GM12875 (cell line): ENCODE measurements at regions not wholly inside any gene's neighbourhood (a gene's known extent, or its start where the extent isn't known, plus 50 kb on each side); places are given as distances from the start of the nearest gene placed in this dataset.

Experiments
- H3K4me3 ChIP-seq: one replicate; pipeline ENCODE4 v1.5.1; 2011; ENCODE audit warnings: low read depth, low read length, control low read depth
- TF ChIP-seq, protein P1 (sequence below): IDR thresholded peaks from 2 replicates; pipeline ENCODE4 v1.5.1; 2011; ENCODE audit warnings: low read depth, mild to moderate bottlenecking, control low read depth, inconsistent platforms, low read length, moderate library complexity, borderline replicate concordance; ENCODE audit not compliant: insufficient read depth

GRCh38 chr2:163462993-163463392, 272.8 kb downstream of the FIGN start:
- H3K4me3 ChIP-seq: no peak overlapping the region
- TF ChIP-seq, protein P1, sequence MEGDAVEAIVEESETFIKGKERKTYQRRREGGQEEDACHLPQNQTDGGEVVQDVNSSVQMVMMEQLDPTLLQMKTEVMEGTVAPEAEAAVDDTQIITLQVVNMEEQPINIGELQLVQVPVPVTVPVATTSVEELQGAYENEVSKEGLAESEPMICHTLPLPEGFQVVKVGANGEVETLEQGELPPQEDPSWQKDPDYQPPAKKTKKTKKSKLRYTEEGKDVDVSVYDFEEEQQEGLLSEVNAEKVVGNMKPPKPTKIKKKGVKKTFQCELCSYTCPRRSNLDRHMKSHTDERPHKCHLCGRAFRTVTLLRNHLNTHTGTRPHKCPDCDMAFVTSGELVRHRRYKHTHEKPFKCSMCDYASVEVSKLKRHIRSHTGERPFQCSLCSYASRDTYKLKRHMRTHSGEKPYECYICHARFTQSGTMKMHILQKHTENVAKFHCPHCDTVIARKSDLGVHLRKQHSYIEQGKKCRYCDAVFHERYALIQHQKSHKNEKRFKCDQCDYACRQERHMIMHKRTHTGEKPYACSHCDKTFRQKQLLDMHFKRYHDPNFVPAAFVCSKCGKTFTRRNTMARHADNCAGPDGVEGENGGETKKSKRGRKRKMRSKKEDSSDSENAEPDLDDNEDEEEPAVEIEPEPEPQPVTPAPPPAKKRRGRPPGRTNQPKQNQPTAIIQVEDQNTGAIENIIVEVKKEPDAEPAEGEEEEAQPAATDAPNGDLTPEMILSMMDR: no peak

- TF ChIP-seq, protein P1: no peak
Measured at GRCh38 chr2:163459986-163460385, 275.8 kb downstream of the FIGN start.

DNA sequence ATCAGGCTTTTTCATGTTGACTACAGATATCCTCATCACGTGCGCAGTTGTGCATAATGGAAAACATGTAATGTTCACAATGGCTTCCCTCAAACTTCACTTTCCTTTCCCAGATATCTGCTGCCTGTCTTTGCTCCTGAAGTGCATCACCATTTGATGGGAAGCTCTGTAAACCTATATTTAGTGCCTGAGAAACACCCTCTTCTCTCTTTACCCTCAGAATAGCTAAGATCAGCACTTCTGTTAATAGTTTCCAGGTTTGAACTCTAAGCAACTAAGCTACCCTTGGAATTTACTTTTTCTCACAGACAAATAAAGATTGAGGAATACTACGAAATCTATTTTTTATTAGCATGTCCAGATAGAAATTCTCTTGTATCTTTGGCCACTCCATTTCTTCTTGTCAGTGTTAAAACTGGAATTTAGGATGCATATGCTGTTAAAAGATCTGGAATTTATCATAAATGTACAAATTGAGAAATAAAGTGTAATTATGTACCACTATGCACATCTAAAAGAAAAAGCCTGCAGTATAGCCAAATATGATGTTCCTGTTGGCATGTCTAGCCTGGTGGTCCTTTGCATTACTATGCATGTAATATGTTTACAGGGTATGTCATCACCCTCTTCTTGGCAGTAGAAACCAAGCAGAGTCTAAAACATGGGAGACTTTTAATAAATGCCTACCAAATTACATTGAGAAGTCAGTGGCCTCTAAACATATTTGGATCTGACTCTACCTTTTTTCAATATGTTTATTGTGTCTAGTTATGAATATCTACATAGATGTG, 278.7 kb downstream of the FIGN start:
- TF ChIP-seq, protein P1: no peak
- H3K4me3 ChIP-seq: no peak overlapping the region

More at GRCh38 chr2:163459986-163460385, 275.8 kb downstream of the FIGN start:
- no peak overlapping the region for H3K4me3 ChIP-seq

DNA sequence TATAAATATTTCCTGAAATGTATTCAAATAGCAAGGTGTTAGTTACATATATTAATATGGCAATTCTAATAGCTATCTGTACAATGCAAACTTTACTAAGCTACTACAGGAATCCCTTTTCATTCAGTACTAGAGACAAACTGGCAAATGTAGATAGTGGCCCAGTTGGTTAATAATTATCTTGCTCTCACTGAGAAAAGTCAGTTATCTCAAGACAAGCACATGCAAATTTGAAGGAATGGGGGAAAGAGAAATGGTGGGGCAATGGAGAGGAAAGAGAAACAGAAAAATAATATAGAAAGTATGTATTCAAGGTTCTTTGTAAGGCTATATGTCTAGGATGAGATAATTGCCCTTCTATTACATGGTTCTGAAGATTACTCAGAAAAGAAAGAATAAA, 280.0 kb downstream of the FIGN start:
- H3K4me3 ChIP-seq: no peak overlapping the region
- TF ChIP-seq, protein P1: no peak

- H3K4me3 ChIP-seq: no peak overlapping the region
Measured at GRCh38 chr2:163453920-163454319, 281.9 kb downstream of the FIGN start.

DNA sequence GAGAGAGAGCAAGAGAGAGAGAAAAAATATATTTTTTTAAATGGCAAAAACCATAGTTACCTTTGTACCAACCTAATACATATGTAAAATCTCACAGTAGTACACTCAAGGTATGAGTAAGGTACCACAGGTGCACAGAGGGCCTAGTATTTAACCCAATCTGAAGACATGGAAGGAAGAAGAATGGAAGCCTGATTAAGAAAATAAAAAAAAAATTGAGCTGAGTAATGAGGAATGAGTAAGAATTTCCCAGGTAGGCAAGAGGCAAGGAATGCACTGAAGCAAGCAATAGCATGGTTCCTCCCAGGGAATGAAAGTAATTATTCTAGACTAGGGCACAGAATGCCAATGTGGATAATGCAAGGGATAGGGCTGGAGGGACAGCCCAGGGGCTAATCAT, 294.2 kb downstream of the FIGN start:
- no peak overlapping the region for H3K4me3 ChIP-seq
- TF ChIP-seq, protein P1: no peak

More at GRCh38 chr2:163453920-163454319, 281.9 kb downstream of the FIGN start:
- TF ChIP-seq, protein P1: no peak

DNA sequence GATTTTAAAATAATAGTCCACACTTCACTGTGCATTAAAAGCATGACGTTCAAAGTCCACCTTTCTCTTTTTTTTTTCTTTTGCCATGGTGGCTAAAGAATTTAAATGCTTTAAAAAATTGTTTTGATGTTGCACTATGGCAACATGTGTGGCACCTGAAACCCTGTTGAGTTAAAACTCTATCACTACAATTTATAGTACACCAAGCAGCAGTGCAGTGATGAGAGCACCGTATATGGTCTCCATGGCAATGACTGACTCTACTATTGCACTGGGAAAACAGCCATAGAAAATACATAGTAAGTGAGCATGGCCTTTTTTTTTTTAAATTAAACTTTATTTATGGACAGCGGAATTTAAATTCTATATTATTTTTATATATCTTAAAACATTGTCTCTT, 298.8 kb downstream of the FIGN start:
- TF ChIP-seq, protein P1: no peak
- no peak overlapping the region for H3K4me3 ChIP-seq
